Fibroblast of lung (primary cell): ENCODE measurements at regions not wholly inside any gene's neighbourhood (a gene's known extent, or its start where the extent isn't known, plus 50 kb on each side); places are given as distances from the start of the nearest gene placed in this dataset.
"Not testable (repeated sequence)": the region's sequence is repeated elsewhere in the genome, so short reads cannot be mapped to it uniquely, and the experiment has no call there.

Source experiments
- DNase-seq, 2 donors: peaks; one replicate each; pipeline versions ENCODE4 v3.0.0 to v3.0.0-alpha.2; 2010; ENCODE audit warnings: low read depth in 2 of 2
- H2AFZ ChIP-seq: 2 replicates; pipeline ENCODE4 v1.5.1; 2012; ENCODE audit warnings: low read length, control low read depth, inconsistent platforms
- H3K27ac ChIP-seq: 2 replicates; pipeline ENCODE4 v1.5.1; 2011; ENCODE audit warnings: low read length, control low read depth; ENCODE audit not compliant: insufficient read depth
- H3K27me3 ChIP-seq: 2 replicates; pipeline ENCODE4 v1.5.1; 2011; ENCODE audit warnings: mild to moderate bottlenecking, low read length; ENCODE audit not compliant: control insufficient read depth, insufficient read depth
- H3K36me3 ChIP-seq: 2 replicates; pipeline ENCODE4 v1.5.1; 2011; ENCODE audit warnings: low read length; ENCODE audit not compliant: control insufficient read depth, insufficient read depth
- H3K4me1 ChIP-seq: 2 replicates; pipeline ENCODE4 v1.5.1; 2011; ENCODE audit warnings: low read length; ENCODE audit not compliant: control insufficient read depth, insufficient read depth; ENCODE audit errors: extremely low read depth
- H3K4me2 ChIP-seq: 2 replicates; pipeline ENCODE4 v1.5.1; 2011; ENCODE audit warnings: low read length, control low read depth; ENCODE audit not compliant: insufficient read depth; ENCODE audit errors: extremely low read depth
- H3K4me3 ChIP-seq, 4 experiments: fragments of 200-600 bp in 1 of 4; sonication (generic) in 1 of 4; replicated peaks in 1 of 4; 2 replicates each; pipeline ENCODE4 v1.5.1; 2011 to 2016; ENCODE audit warnings: low read length in 4 of 4, low read depth in 3 of 4, mild to moderate bottlenecking in 3 of 4, control low read depth in 2 of 4, inconsistent platforms in 1 of 4, mixed read lengths in 1 of 4; ENCODE audit not compliant: insufficient read depth in 1 of 4; ENCODE audit errors: control extremely low read depth in 1 of 4
- H3K79me2 ChIP-seq: 2 replicates; pipeline ENCODE4 v1.5.1; 2012; ENCODE audit warnings: mild to moderate bottlenecking, low read length, inconsistent platforms; ENCODE audit not compliant: control insufficient read depth, insufficient read depth
- H3K9ac ChIP-seq: 2 replicates; pipeline ENCODE4 v1.5.1; 2011; ENCODE audit warnings: mild to moderate bottlenecking, low read length, control low read depth; ENCODE audit not compliant: insufficient read depth
- H3K9me3 ChIP-seq: 2 replicates; pipeline ENCODE4 v1.5.1; 2012; ENCODE audit warnings: low read depth, low read length; ENCODE audit not compliant: control insufficient read depth, insufficient read depth
- H4K20me1 ChIP-seq: 2 replicates; pipeline ENCODE4 v1.5.1; 2011; ENCODE audit warnings: low read length; ENCODE audit not compliant: control insufficient read depth, insufficient read depth; ENCODE audit errors: extremely low read depth
- CTCF ChIP-seq, 2 donors: IDR thresholded peaks in 1 of 2; conservative IDR thresholded peaks in 1 of 2; 1 replicate in 1 of 2; 2 replicates in 1 of 2; pipeline ENCODE4 v1.5.1; 2011 to 2012; ENCODE audit warnings: low read length in 2 of 2, control low read depth in 1 of 2, inconsistent platforms in 1 of 2, low read depth in 1 of 2, mild to moderate bottlenecking in 1 of 2
- EZH2 ChIP-seq: IDR thresholded peaks from 2 replicates; pipeline ENCODE4 v1.5.1; 2012; ENCODE audit warnings: low read length, control low read depth, mild to moderate bottlenecking; ENCODE audit errors: missing control alignments

GRCh38 chrX:124268099-124268498, 64.4 kb upstream of the TEX13D start:
- H3K4me2 ChIP-seq: no peak overlapping the region
- H3K9me3 ChIP-seq: no peaks in the 10 kb centered on the region
- H4K20me1 ChIP-seq: no peaks in the 10 kb centered on the region
- no peaks in the 10 kb centered on the region for H3K27me3 ChIP-seq
- no peak overlapping the region for H3K9ac ChIP-seq
- H3K4me3 ChIP-seq: no peak overlapping the region
- TF ChIP-seq EZH2 (no peak), CTCF (conservative IDR thresholded peaks at IDR 0.05 in 1 of 2, IDR thresholded peaks at IDR 0.05 in 1 of 2; ENCODE audit: low read depth in 1 of 2, low read length in 2 of 2) (no peak)
- no peaks in the 10 kb centered on the region for H3K4me1 ChIP-seq
- DNase-seq: no peak
- no peaks in the 10 kb centered on the region for H3K36me3 ChIP-seq
- no peak overlapping the region for H3K27ac ChIP-seq
- H2AFZ ChIP-seq: no peak overlapping the region
- H3K79me2 ChIP-seq: no peaks in the 10 kb centered on the region

GRCh38 chrX:124269881-124270280, 62.6 kb upstream of the TEX13D start:
- Histone ChIP-seq H3K36me3 (no peaks in the 10 kb centered on the region), H3K4me2 (no peak overlapping the region)
- no peak for DNase-seq

GRCh38 chrX:124271599-124271998, 60.9 kb upstream of the TEX13D start:
- H3K79me2 ChIP-seq, H3K4me1 ChIP-seq, H3K4me3 ChIP-seq, H3K27ac ChIP-seq, H3K36me3 ChIP-seq, H3K4me2 ChIP-seq, H2AFZ ChIP-seq, H3K27me3 ChIP-seq, H4K20me1 ChIP-seq, DNase-seq, H3K9me3 ChIP-seq, H3K9ac ChIP-seq: not testable (repeated sequence)

More at GRCh38 chrX:124269881-124270280, 62.6 kb upstream of the TEX13D start:
- Histone ChIP-seq H3K9ac (no peak overlapping the region), H3K79me2 (no peaks in the 10 kb centered on the region), H3K27ac (no peak overlapping the region), H3K4me1 (no peaks in the 10 kb centered on the region), H4K20me1 (no peaks in the 10 kb centered on the region), H3K4me3 (no peak overlapping the region), H2AFZ (no peak overlapping the region), H3K9me3 (no peaks in the 10 kb centered on the region), H3K27me3 (no peaks in the 10 kb centered on the region)
- TF ChIP-seq EZH2 (no peak), CTCF (conservative IDR thresholded peaks at IDR 0.05 in 1 of 2, IDR thresholded peaks at IDR 0.05 in 1 of 2; ENCODE audit: low read depth in 1 of 2, low read length in 2 of 2) (no peak)
